ENCODE measurements at regions not wholly inside any gene's neighbourhood (a gene's known extent, or its start where the extent isn't known, plus 50 kb on each side); places are given as distances from the start of the nearest gene placed in this dataset.
A peak's percentile ranks its signal among the peaks of the same experiment; 100 is the strongest.

DNA sequence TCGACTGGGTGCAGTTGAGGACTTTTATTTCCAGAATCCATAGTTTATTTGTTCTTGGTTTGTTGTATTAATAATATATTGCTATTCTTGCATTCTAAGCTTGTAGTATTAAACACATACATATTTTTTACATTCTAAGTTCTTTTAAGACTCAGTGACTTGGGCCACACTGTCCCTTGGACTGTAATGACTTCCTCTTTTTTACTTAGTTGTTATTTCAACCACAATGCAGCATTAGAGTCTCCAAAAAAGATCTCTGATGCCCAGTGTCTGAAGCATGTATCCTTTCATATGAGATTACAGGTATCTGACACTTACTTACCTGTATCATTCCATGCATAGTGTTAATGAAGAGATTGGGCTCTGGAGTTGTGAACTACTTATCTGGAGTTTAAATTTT is 864.9 kb upstream of the PCDH20 start:
- DNase-seq (ENCODE audit: low read depth) (no peak), FAIRE-seq (no peak)
- TF ChIP-seq, protein P1, sequence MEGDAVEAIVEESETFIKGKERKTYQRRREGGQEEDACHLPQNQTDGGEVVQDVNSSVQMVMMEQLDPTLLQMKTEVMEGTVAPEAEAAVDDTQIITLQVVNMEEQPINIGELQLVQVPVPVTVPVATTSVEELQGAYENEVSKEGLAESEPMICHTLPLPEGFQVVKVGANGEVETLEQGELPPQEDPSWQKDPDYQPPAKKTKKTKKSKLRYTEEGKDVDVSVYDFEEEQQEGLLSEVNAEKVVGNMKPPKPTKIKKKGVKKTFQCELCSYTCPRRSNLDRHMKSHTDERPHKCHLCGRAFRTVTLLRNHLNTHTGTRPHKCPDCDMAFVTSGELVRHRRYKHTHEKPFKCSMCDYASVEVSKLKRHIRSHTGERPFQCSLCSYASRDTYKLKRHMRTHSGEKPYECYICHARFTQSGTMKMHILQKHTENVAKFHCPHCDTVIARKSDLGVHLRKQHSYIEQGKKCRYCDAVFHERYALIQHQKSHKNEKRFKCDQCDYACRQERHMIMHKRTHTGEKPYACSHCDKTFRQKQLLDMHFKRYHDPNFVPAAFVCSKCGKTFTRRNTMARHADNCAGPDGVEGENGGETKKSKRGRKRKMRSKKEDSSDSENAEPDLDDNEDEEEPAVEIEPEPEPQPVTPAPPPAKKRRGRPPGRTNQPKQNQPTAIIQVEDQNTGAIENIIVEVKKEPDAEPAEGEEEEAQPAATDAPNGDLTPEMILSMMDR (IDR thresholded peaks at IDR 0.05; ENCODE audit: insufficient read depth, low read length, severe bottlenecking): no peak
- Histone ChIP-seq H3K36me3 (ENCODE audit: control insufficient read depth, insufficient read depth, low read length) (no peaks in the 10 kb centered on the region), H3K27me3 (ENCODE audit: control insufficient read depth, insufficient read depth, low read length) (no peaks in the 10 kb centered on the region), H3K4me3 (ENCODE audit: low read depth, low read length) (no peak overlapping the region)

DNA sequence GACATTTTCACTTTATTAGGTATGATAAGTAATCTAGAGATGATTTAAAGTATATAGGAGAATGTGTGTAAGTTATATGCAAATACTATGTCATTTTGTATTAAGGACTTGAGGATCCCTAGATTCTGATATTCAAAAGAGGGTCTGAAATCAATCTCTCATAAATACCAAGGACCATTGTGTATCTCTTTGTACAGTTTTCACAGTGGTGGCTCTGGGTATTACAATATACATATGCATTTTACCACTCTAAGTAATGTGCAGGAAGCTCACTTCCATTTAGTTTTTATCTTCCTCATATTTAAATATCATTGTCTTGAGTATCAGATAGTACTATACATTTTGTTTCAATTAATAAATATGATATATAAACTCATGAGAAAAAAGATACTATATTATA is 862.6 kb upstream of the PCDH20 start:
- Histone ChIP-seq H3K27me3 (ENCODE audit: control insufficient read depth, insufficient read depth, low read length) (no peaks in the 10 kb centered on the region), H3K36me3 (ENCODE audit: control insufficient read depth, insufficient read depth, low read length) (no peaks in the 10 kb centered on the region), H3K4me3 (ENCODE audit: low read depth, low read length) (no peak overlapping the region)
- no peak for DNase-seq (ENCODE audit: low read depth)
- no peak for FAIRE-seq
- TF ChIP-seq, protein P1 (IDR thresholded peaks at IDR 0.05; ENCODE audit: insufficient read depth, low read length, severe bottlenecking): no peak

GRCh38 chr13:62251734-62252133 is 836.1 kb upstream of the PCDH20 start:
- H3K36me3 ChIP-seq (ENCODE audit: control insufficient read depth, insufficient read depth, low read length): no peaks in the 10 kb centered on the region
- no peak overlapping the region for H3K4me3 ChIP-seq (ENCODE audit: low read depth, low read length)
- FAIRE-seq: no peak
- no peak for DNase-seq (ENCODE audit: low read depth)
- H3K27me3 ChIP-seq (ENCODE audit: control insufficient read depth, insufficient read depth, low read length): no peaks in the 10 kb centered on the region
- TF ChIP-seq, protein P1 (IDR thresholded peaks at IDR 0.05; ENCODE audit: insufficient read depth, low read length, severe bottlenecking): no peak

- Histone ChIP-seq H3K4me3 (ENCODE audit: low read depth, low read length) (no peak overlapping the region), H3K27me3 (ENCODE audit: control insufficient read depth, insufficient read depth, low read length) (no peaks in the 10 kb centered on the region), H3K36me3 (ENCODE audit: control insufficient read depth, insufficient read depth, low read length) (no peaks in the 10 kb centered on the region)
- no peak for FAIRE-seq
- DNase-seq (ENCODE audit: low read depth): peak; percentile 0
- TF ChIP-seq, protein P1 (IDR thresholded peaks at IDR 0.05; ENCODE audit: insufficient read depth, low read length, severe bottlenecking): no peak
These were observed 835.0 kb upstream of the PCDH20 start for GRCh38 chr13:62250501-62251201.

DNA sequence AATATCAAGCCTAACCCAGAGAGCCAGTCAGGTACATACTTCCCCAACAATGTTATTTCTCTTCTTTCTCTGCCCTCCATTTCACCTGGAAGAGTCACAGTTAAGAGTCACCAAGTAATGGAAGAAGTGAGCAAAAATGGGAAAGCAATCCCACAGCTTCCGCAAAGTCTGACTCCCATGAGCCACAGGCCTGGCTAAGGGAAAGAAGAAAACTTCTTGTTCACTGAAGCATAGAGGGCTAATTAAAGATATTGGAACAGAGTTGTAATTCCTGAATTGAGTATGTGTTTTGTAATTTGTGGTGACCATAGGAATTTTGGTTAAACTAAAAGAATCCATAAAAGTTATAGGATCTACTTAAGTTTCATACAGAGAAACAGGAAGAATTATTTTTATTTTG is 830.9 kb upstream of the PCDH20 start:
- no peak for FAIRE-seq
- H3K36me3 ChIP-seq (ENCODE audit: control insufficient read depth, insufficient read depth, low read length): no peaks in the 10 kb centered on the region
- TF ChIP-seq, protein P1 (IDR thresholded peaks at IDR 0.05; ENCODE audit: insufficient read depth, low read length, severe bottlenecking): no peak
- no peak for DNase-seq (ENCODE audit: low read depth)
- H3K4me3 ChIP-seq (ENCODE audit: low read depth, low read length): no peak overlapping the region
- no peaks in the 10 kb centered on the region for H3K27me3 ChIP-seq (ENCODE audit: control insufficient read depth, insufficient read depth, low read length)

- Histone ChIP-seq H3K27me3 (ENCODE audit: control insufficient read depth, insufficient read depth, low read length) (no peaks in the 10 kb centered on the region), H3K36me3 (ENCODE audit: control insufficient read depth, insufficient read depth, low read length) (no peaks in the 10 kb centered on the region), H3K4me3 (ENCODE audit: low read depth, low read length) (no peak overlapping the region)
- no peak for FAIRE-seq
- DNase-seq (ENCODE audit: low read depth): no peak
- TF ChIP-seq, protein P1 (IDR thresholded peaks at IDR 0.05; ENCODE audit: insufficient read depth, low read length, severe bottlenecking): no peak
These were observed 827.5 kb upstream of the PCDH20 start for GRCh38 chr13:62243106-62243505.
